Omental fat pad (tissue), 3 donors: ENCODE measurements at regions not wholly inside any gene's neighbourhood (a gene's known extent, or its start where the extent isn't known, plus 50 kb on each side); places are given as distances from the start of the nearest gene placed in this dataset.
"Not testable (repeated sequence)": the region's sequence is repeated elsewhere in the genome, so short reads cannot be mapped to it uniquely, and the experiment has no call there.

Experiments used
- ATAC-seq: fragments of 150-250 bp; one replicate; pipeline ENCODE4 v1.9.1; 2016; ENCODE audit warnings: mild to moderate bottlenecking, moderate library complexity; ENCODE audit not compliant: low FRiP score
- DNase-seq: peaks from one replicate; pipeline ENCODE4 v3.0.0-alpha.2; 2019; ENCODE audit warnings: low spot score
- TF ChIP-seq, protein P1 (sequence below), 3 donors: fragments of 450-650 bp; IDR thresholded peaks; one replicate each; pipeline ENCODE4 v1.5.1; 2016 to 2017; ENCODE audit warnings: antibody characterized with exemption in 3 of 3, mild to moderate bottlenecking in 3 of 3, moderate library complexity in 2 of 3

GRCh38 chr18:35807811-35808335, 164.6 kb upstream of the RMP24 start:
- no peak for ATAC-seq
- TF ChIP-seq, protein P1, sequence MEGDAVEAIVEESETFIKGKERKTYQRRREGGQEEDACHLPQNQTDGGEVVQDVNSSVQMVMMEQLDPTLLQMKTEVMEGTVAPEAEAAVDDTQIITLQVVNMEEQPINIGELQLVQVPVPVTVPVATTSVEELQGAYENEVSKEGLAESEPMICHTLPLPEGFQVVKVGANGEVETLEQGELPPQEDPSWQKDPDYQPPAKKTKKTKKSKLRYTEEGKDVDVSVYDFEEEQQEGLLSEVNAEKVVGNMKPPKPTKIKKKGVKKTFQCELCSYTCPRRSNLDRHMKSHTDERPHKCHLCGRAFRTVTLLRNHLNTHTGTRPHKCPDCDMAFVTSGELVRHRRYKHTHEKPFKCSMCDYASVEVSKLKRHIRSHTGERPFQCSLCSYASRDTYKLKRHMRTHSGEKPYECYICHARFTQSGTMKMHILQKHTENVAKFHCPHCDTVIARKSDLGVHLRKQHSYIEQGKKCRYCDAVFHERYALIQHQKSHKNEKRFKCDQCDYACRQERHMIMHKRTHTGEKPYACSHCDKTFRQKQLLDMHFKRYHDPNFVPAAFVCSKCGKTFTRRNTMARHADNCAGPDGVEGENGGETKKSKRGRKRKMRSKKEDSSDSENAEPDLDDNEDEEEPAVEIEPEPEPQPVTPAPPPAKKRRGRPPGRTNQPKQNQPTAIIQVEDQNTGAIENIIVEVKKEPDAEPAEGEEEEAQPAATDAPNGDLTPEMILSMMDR (IDR thresholded peaks at IDR 0.05), result no peak
- DNase-seq, result no peak

DNA sequence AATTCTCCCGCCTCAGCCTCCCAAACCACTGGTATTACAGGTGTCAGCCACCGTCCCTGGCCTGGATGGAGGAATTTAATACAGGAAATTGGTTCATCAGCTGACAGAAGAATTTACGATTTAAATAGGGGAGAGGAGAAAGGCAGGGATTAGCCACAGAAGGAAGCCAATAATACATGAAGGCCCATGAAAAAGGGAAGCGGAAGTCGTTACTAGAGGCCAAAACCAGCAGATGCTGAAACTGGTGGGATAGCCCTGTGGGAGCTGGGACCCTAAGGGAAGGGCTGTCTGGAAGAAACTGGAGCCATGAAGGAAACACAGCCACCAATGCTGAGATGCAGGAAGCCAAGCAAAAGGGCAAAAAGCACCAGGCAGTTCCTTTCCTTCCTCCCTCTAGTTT, 163.7 kb upstream of the RMP24 start:
- TF ChIP-seq, protein P1 (IDR thresholded peaks at IDR 0.05), result no peak
- ATAC-seq (no peak), DNase-seq (no peak)

GRCh38 chr18:35810520-35810919, 162.0 kb upstream of the RMP24 start:
- DNase-seq (no peak), ATAC-seq (no peak)
- TF ChIP-seq, protein P1 (IDR thresholded peaks at IDR 0.05), result no peak

DNA sequence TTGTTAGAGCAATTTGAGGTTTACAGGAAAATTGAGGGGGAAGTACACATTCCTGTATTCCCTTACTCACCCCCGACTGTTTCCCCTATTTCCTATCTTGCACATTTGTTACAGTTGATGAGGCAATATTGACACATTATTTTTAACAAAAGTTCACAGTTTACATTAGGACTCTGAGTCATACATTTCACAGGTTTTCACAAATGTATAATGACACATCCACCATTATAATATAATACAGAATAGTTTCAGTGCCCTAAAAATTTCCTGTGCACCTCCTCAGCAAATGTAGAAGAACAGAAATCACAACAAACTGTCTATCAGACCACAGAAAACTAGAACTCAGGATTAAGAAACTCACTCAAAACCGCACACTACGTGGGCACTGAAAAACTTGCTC, 160.6 kb upstream of the RMP24 start:
- no peak for ATAC-seq
- TF ChIP-seq, protein P1 (IDR thresholded peaks at IDR 0.05), result no peak

DNA sequence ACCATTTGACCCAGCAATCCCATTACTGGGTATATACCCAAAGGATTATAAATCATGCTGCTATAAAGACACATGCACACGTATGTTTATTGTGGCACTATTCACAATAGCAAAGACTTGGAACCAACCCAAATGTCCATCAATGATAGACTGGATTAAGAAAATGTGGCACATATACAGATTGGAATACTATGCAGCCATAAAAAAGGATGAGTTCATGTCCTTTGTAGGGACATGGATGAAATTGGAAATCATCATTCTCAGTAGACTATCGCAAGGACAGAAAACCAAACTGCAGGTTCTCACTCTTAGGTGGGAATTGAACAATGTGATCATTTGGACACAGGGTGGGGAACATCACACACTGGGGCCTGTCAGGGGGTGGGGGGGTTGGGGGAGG, 157.5 kb upstream of the RMP24 start:
- DNase-seq, ATAC-seq: not testable (repeated sequence)

More for the DNA sequence above, 160.6 kb upstream of the RMP24 start:
- no peak for DNase-seq

DNA sequence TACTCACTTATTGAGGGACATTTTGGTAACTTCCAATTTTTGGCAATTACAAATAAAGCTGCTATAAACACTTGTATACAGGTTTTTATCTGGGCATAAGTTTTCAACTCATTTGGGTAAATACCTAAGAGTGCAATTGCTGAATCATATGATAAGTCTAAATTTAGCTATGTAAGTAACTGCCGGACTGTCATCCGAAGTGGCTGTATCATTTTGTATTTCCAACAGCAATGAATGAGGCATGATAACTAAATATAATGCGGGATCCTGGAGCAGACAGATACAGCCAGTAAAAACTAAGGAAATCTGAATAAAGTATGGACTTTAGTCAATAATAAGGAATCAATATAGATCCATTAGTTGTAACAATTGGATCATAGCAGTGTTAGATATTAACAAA, 156.5 kb upstream of the RMP24 start:
- no peak for ATAC-seq
- no peak for DNase-seq
- TF ChIP-seq, protein P1 (IDR thresholded peaks at IDR 0.05), result no peak

DNA sequence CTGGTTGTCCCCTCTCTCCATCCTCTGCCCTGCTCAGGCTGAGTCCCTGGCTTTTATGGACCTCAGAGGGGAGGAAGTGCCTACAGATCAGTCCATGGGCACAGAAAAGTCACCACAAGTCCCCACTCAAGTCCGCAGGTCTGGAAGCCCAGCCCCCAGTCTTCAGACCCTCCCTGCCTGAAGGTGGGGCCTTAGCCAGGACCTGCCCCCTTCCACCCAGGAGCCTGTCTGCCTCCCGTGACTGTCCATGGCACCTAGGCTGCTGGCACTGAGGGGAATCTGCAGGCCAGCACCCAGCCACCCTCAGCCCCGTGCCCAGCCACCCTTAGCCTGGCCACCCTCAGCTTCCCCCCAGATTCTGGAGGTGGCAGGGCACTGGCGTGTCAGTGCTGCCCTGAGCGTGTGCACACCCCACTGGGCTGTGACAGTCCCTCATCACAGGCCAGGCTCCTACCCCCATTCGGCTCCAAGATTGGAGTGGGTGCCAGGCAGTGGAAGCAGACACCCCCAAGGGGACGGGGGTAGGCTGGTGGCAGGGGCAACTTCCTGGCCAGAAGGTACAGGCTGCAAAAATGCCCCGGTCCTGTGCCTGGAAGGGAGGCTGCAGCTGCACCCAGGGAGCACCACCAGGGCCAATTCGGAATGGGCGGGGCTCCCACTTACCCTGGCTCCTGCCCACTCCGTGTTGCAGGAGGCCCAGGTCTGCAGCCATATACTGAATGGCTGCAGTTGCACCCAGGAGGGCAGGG, 154.7 kb upstream of the RMP24 start:
- ATAC-seq, result no peak

More for the DNA sequence above, 154.7 kb upstream of the RMP24 start:
- TF ChIP-seq, protein P1 (IDR thresholded peaks at IDR 0.05), result no peak
- DNase-seq, result no peak
